ENCODE measurements at regions not wholly inside any gene's neighbourhood (a gene's known extent, or its start where the extent isn't known, plus 50 kb on each side); places are given as distances from the start of the nearest gene placed in this dataset.

GRCh38 chr13:62512194-62513141 lies 1096.8 kb upstream of the PCDH20 start:
- TF ChIP-seq CTCF (IDR thresholded peaks at IDR 0.05) = peak; percentile 58 to 81 (median 75)
- no peak for TF ChIP-seq POLR2A (IDR thresholded peaks at IDR 0.05)
